Cerebellar nuclear complex (tissue), 1 donor: ENCODE measurements at regions not wholly inside any gene's neighbourhood (a gene's known extent, or its start where the extent isn't known, plus 50 kb on each side); places are given as distances from the start of the nearest gene placed in this dataset.

ENCODE experiments used
- DNase-seq, 2 experiments: peaks; one replicate each; lab custom pipeline; 2025; lab: John Stamatoyannopoulos, UW

DNA sequence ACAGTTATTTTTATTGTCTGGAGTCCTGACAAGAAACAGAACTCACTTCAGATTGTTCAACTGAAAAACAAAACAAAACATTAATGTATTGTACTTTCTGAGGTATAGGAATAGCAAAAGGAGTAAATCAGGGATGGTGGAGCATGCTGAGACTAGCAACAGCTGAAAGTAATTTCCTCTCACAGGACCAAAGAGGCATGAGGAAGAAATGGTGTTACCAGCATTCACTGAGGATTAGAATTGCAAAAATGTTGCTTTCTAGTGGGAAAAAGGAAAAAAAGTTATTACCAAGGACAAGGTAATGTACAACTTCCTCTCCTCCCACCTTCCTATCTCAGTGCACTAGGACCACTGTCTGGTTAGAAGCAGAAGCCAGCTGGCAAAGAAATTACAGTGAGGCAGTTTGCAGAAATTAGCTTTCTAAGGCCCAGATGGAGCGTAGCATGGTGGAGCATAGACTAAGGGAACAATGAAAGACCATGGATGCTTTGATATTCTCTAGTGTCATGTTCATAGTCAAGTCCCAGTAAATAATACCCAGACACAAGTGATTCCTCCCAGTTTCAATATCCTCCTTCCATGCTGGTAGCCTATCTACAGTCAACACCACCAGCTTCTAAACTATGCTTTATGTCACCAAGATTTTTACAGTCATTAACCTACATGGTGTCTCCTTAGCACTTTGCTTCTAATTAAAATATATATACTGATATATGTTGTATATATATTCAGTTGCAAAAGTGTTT, 133.7 kb upstream of the DCN start:
- DNase-seq, result no peak

DNA sequence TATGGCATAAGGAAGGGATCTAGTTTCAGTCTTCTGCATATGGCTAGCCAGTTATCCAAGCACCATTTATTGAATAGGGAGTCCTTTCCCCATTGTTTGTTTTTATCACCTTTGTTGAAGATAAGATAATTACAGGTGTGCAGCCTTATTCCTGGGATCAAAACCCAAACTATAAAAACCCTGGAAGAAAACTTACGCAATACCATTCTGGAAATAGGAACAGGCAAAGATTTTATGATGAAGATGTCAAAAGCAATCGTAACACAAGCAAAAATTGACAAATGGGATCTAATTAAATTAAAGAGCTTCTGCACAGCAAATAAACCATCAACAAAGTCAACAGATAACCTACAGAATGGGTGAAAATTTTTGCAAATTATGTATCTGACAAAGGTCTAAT, 128.5 kb upstream of the DCN start:
- no peak for DNase-seq

DNA sequence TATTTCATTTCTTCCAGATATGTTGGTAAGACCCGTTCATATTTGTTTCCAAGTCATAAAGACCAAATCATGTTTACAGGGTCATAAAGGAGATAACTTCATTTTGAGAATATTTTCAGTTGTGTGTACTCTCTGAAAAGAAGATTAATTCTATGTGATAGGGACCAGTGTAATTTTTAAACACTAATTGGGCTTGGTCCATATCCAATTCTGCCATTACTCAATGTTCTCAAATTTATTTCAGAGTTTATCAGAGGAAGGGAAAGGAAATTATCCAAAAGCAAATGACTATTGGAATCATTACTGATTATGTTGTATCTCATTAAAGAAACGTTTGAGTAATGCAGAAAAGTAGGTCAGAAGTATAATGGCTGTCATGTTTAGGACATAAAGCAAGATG, 126.8 kb upstream of the DCN start:
- DNase-seq, result no peak

DNA sequence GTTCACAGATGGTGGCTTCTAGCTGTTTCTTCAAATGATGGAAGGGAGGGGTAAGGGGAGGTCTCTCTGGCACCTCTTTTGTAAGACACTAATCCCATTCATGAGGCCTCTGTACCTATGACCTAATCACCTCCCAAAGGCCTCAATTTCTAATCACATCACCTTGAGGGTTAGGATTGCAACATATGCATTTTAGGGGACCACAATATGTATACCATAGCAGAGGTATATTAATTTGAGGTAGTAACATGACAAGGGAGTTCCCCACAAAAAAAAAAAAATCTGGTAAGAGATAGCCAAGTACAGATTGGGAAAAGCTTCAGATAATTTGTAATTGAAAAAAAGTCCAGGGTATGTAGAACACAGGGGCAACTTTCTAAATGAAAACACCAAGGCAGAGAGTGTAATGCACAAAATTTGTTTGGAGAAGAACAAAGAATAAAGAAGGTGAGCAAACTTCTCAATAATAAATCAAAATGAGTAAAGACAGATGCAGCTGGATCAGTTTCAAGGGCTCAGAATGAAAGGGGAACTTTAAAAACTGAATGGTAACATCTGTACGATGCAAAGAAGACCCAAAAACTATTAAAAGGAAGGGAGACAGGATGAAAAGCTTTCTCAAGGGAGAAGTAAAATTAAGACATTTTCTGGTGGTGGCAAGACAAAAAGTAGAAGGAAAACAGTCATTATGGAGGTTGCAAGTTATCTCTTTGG, 125.5 kb upstream of the DCN start:
- DNase-seq, result no peak

DNA sequence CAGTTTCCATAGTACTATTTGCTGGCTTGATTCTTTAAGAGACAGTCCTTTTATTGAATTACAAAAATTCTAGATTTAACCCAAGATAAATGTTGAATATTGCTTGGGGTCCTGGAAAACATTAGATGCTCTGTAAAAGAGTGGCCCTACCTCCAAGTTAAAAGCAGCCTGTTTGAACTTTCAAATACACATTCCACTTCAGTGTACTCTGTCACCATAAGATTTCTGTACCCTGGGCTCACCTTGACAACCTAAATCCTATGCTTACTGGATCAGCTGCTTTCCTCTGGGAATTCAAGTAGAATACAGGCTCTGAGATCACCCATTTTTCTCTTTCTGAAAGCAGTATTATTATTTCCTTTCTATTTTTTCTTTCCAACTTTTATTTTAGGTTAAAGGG, 107.7 kb upstream of the DCN start:
- DNase-seq, result no peak

DNA sequence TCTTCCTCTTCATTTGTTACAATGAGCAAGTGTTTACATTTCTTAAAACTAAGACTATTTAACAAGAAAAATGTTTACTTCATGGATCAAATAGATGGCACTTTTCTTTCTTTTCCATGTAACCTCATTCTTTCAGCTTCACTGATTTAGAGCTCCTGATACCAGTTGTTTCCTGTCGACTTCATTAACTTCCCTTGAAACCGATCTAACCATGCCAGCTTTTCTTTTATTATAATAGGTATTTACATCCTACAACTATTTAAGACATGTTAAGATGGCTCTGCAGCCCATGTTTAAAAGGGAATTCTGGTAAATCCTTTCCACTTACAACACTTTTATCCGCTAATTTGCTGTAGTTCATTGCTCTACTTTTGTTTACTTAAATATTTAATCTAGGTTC, 107.3 kb upstream of the DCN start:
- DNase-seq, result no peak

DNA sequence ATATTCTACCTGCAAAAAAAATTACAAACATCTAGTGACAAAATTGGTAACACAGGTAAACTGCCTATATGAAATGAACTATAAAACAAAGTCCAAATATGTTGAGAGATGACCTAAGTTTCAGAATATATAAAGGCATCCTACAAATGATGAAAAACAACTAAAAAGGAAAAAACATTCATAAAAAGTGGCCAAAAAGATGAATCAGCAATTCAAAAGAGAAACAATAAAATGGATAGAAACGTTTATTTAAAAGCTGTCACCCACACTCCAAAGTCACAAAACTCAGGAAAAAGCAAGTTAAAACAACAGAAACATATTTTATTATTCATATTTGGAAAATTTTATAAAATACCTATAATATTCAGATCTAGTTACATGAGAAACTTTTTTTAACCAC, 106.5 kb upstream of the DCN start:
- no peak for DNase-seq

DNA sequence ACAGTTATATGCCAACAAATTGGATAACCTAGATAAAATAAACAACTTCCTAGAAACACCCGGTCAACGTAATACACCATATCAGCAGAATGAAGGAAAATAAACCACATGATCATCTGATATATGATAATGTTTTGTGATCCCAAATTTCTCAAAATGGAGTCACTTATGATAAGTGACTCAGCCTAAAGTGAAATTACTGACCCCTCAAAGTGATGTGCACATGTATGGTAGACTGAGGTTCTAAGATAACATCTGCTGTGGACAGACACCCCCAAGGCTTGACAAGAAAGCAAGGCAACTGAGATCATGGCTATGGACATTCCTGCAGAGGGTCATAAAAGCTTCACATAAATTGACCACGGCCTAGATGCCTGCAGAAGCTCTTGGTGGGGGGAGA, 105.1 kb upstream of the DCN start:
- DNase-seq, result no peak

DNA sequence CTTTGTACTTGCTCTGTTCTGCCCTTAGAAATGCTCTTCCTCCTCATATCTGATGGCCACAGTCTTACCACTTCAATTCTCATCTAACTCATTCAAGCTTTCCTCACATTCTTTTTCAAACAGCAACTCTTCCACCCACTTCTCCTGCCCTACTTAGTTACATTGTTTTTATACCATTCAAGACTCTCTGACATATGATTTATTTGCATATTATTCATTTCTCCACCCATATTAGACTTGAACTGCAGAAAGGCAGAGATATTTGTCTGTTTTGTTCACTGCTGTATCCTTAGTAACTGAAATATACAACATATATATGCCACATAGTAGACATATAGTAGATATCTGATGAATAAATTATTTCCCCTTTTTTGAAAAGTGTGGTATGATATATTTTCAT, 95.5 kb upstream of the DCN start:
- no peak for DNase-seq

DNA sequence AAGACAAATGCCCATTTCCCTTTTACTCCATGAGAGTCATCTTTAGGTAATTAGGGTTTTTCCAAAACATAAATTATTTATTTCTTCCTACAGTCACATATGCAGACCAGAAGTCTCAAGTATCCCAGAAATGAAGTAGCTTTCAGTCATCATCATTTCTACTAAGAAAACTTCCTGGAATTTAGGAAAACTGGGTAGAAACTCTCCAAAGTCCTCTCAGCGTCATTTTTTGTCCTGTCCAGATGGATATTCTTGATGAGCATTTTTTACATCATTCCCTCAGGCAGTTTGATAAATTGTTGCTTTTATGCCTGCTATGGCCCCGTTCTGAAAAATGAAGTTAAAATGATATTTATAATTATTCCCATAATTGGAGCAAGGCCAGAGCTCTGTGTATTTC, 93.9 kb upstream of the DCN start:
- no peak for DNase-seq

DNA sequence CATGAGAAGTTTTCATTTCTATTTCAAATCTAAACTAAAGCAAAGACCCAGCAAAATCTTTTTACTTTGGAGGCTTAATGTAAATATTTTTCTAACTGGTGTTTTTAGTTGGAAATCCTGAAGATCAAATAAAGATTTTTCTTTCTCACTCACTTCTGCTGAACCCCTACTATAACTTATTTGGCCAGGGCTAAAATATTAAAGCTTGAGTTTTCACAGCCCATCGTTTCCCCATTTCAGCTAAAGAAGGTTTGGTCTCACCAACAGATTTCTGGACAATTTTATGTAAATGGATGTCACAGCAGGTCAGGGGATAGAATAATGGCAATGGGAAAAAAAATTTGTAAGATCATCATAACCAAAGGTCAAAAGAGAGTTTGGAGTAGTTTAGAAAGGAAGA, 92.7 kb upstream of the DCN start:
- DNase-seq, result no peak

DNA sequence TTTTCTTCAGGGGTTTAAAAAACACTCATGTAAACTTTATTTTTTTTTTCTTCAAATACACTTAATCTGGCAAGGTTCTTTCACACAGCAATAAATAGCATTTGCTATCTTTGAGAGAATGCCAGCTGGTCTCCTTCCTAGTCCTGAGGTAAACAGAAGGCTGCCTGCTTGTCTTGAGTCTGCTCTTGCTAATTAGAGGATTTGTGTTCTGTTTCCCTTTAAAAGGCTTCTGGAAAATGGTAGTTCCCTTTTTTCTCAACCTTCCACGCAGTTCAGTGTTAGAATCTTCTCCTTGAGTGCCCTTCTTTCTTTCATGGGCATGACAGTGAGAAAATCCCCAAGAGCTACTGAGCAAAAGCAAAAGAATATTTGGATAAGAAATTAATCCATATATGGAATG, 92.3 kb upstream of the DCN start:
- no peak for DNase-seq

DNA sequence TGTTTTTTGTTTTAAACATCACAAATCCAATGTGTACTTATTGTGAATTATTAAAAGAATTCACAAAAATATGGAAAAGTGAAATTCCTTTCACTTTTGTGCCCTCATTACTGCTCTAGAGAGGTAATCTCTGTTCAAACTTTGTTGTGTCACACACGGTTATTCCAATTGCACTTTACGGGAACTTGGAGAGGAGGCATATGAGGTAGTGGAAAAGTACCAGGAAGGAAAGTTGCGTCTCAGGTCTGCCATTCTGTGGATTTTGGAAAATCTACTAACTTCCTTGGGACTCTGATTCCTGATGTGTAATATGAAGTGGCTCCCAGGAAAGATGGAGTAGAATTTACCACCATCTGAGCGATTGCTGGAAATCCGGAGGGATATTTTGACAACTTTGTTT, 90.9 kb upstream of the DCN start:
- no peak for DNase-seq

DNA sequence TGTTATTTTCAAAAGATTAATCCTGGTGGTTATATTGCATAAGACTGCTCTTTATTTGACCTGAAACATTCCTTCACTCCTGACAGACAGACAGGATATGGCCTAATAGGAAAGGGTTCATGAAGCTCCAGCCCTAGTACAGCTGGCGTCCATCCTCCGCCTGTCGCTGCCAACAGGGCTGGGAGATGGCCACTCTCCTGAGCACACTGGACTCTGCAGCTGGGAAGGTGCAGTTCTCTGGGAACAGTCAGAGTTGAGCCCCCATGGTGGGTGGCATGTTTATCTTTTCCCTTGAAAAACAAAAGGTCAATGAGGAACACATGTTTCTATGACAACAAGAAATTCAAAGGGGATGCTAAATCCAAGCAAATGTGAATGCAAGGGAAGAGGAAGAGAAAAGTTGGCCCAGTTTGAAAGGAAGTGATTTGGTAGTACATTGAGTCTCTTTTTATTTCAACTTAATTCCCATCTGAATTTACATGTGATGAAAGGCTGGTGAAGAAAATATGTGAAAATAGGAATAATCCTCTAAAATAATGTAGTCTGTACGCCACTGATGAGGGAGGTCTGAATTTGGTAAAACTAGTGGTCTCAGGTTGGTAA, 89.9 kb upstream of the DCN start:
- DNase-seq, result no peak

DNA sequence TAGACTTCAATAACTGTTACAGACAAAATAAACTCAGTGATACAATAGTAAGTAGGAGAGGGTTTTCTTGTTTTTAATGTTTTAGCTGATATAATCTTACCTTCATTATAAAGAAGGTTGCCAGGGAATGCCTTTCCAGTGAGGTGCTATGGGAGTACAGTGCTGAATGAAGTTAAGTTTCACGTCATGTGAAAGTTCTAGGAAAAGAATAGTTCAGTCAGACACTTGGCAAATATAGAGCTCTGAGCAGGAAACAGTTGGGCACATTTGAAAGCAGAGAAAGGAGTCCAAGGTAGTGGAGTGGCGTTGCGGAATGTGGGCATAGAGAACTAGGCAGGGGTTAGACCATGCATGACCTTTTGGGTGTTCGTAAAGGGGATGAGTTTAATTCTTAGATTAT, 88.6 kb upstream of the DCN start:
- no peak for DNase-seq

DNA sequence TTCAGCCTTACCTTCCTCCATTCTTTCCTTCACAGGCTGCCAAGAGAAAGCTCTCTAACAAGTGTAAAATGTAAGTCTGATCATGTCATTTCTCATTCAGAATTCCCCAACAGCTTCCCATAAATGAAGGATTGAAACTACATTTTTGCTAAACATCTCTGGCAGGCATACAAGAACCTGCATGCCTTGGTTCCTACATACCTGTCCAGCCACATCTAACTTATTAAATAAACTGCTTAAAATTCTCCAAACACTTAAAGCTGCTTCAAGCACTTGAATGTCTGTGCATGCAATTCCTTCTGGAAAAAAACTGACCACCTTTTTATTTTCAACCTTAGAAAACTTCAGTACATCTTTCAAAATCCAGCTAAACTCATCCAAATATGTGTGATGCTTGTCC, 84.4 kb upstream of the DCN start:
- DNase-seq, result no peak

DNA sequence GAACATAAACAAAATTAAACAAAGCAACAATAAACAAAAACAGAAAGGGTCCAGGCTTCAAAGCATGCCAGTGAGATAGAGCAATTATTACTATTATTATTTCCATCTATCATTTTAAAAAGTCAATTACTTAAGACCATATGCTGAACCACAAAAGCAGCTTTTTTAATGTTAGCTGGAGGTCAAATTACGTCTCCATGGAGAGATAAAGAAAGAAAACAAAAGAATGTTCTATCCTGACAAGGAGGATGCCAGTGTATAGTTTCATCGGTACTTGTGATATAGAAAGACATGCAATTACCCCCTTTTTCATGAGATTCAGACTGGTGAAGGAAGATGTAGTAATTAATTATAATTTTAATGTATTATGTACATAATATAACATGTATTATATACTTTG, 81.6 kb upstream of the DCN start:
- DNase-seq, result no peak

DNA sequence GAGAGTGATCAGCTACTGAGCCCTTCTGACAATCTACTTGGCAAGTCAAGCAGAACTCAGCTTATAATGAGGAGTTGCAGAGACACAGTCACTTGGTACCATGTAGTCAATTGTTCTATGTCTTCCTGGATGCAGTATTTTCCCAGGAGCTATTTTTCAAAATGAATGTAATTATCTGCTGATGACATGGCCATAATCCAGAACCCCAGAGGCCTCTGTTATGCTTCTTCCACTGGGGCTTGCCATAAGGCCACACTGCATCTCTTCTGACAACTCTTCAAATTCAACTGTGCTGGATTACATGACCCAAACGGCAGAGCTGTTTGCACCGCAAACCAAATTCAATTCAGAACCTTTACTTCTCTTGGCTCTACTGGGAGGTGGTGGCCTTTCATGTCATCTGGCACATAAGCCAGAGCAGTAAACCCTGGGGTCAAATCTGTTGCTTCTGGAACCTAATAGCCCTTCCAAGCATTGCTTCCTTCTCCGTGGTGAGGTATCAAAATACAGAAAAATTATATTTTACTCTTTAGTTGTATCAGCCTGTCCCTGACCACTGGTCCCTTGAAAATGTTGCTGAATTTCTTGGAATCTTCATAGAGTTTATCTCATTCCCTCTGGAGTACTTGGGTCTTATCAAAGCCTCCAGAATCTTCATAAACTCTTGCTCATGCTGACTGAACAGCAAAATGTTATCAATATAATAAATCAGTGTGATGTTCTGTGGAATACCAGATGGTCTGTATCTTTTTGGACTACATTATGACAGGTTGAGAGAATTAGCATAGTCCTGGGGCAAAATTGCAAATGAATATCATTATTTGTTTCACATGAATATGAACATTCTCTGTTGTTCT, 79.4 kb upstream of the DCN start:
- DNase-seq, result no peak

DNA sequence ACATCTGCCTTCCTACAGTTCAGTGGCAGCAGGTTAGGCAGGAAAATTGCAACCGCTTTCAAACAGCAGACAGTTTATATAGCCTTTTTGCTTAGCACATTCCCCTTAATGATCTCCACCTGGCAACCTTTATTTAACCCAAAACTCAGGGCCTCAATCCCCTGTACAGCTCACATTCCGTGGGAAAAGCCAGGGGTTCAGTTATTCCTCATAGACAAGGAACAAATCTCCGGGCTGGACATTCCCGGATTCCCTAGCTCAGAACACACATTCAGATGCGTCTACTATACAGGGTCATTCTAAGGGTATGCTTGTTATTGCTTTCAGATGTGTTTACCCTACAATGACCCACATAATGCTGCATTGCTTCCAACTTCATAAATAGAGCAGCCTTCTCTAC, 73.8 kb upstream of the DCN start:
- DNase-seq, result no peak

DNA sequence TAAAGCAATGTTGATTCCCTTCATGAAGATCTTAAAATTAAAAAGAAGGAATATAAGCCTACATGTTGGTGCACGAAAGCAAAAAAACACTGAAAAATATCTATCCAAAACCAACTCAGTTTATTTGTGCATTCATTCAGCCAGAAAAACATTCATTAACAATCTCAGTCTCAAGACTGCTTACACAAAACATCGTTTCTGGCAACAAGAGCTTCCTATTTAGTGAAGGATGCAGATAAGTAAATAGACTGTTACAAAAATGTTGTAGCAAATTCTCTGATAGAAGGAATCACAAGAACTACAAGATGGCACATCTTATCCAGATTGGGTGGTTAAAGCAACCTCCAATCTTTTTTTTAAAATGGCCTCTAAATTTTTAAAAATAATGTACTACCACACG, 69.7 kb upstream of the DCN start:
- DNase-seq, result no peak

DNA sequence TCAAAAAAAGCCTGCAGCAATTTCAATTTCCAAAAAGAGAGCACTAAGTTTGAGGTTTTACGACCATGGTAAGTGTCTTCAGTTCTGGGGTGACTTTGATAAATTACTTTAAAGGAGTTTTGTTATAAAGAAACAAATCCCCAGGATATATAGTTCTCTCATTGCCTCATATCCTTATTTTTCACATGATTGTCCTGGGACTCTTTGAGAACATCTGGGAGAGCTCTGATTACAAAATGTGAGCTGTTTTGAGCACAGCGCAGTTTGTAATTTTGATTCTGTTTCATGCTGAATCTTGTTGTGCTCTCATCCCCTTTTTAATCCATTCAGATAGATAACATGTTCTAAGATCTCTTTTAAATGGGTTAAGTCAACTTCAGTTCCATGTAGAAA, 67.7 kb upstream of the DCN start:
- no peak for DNase-seq

DNA sequence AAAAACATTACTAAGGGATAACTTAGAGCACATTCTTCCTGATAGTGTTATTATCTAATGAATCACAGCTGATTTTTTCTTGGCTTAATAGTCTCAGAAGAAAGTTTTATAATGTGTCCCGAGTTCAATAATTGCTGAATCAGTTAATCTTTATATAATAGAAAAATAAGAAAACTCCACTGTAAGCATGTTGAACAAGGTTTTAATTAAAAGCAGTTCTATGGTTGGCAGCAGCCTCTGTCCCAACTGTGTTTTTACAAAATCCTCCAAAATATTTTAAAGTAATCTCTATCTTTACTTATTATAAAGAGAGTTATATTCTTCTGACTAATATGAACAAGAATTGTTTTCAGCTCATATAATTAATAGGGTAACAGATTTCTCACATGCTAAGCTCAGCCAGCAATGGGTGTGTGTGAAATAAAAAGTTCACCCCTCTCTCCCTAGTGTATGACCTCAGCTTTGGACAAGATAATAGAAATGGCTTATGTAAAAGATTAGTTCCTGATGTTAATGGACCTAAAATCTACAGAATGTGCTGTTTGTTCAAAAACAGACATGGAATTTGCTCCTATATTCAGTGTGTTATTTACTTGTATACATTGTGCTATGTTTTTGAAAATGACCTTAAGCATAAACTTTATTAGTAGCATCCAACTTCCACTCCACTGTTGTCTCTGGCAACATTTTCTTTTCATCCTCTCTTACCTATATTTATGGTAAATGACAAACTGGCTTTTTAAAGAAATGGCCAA, 67.1 kb upstream of the DCN start:
- no peak for DNase-seq
